NCI-H748 treated with DMSO at 0.1 percent for 48 hours (cell line): ENCODE measurements at regions not wholly inside any gene's neighbourhood (a gene's known extent, or its start where the extent isn't known, plus 50 kb on each side); places are given as distances from the start of the nearest gene placed in this dataset.

ENCODE experiments used
- DNase-seq: peaks from one replicate; lab custom pipeline; 2025; lab: John Stamatoyannopoulos, UW

- no peak for DNase-seq
Measured at GRCh38 chr1:14529475-14529874, 69.0 kb upstream of the KAZN start.

- DNase-seq: no peak
Measured at GRCh38 chr1:14531519-14531918, 67.0 kb upstream of the KAZN start.

- DNase-seq: no peak
Measured at GRCh38 chr1:14535619-14536355, 62.7 kb upstream of the KAZN start.

GRCh38 chr1:14538335-14538734 is 60.1 kb upstream of the KAZN start:
- DNase-seq: no peak

- no peak for DNase-seq
Measured at GRCh38 chr1:14539309-14539708, 59.2 kb upstream of the KAZN start.

- DNase-seq: no peak
Measured at GRCh38 chr1:14539953-14540563, 58.4 kb upstream of the KAZN start.

GRCh38 chr1:14541348-14541747 is 57.1 kb upstream of the KAZN start:
- DNase-seq: no peak

- DNase-seq: no peak
Measured at GRCh38 chr1:14543191-14543840, 55.2 kb upstream of the KAZN start.

GRCh38 chr1:14544319-14544718 is 54.2 kb upstream of the KAZN start:
- no peak for DNase-seq

- no peak for DNase-seq
Measured at GRCh38 chr1:14545422-14546025, 53.0 kb upstream of the KAZN start.

- no peak for DNase-seq
Measured at GRCh38 chr1:14546416-14546815, 52.1 kb upstream of the KAZN start.
